Gastrocnemius medialis (tissue), 4 donors: ENCODE measurements at regions not wholly inside any gene's neighbourhood (a gene's known extent, or its start where the extent isn't known, plus 50 kb on each side); places are given as distances from the start of the nearest gene placed in this dataset.

Source experiments
- ATAC-seq, 2 donors: fragments of 150-250 bp; one replicate each; pipeline ENCODE4 v1.9.1; 2016
- DNase-seq, 2 donors: peaks; one replicate each; pipeline ENCODE4 v3.0.0-alpha.2; 2019
- H3K27ac ChIP-seq, 4 donors: fragments of 200-600 bp; sonication (generic); 1 replicate in 1 of 4; 2 replicates in 3 of 4; pipeline ENCODE4 v1.5.1; 2016 to 2018; ENCODE audit warnings: mild to moderate bottlenecking in 2 of 4, moderate library complexity in 1 of 4
- H3K27me3 ChIP-seq, 3 donors: fragments of 200-600 bp; sonication (generic) in 2 of 3; 1 replicate in 1 of 3; 2 replicates in 2 of 3; pipeline versions ENCODE4 v1.5.1 to v1.6.0; 2016 to 2019; ENCODE audit warnings: mild to moderate bottlenecking in 1 of 3, moderate library complexity in 1 of 3
- H3K36me3 ChIP-seq, 2 donors: fragments of 200-600 bp; sonication (generic) in 1 of 2; one replicate each; pipeline ENCODE4 v1.5.1; 2017 to 2018
- H3K4me1 ChIP-seq, 2 donors: fragments of 200-600 bp; sonication (generic) in 1 of 2; one replicate each; pipeline ENCODE4 v1.5.1; 2016 to 2017; ENCODE audit warnings: mild to moderate bottlenecking in 2 of 2
- H3K4me3 ChIP-seq, 4 donors: fragments of 200-600 bp; sonication (generic) in 3 of 4; 1 replicate in 1 of 4; 2 replicates in 3 of 4; pipeline ENCODE4 v1.5.1; 2016 to 2019; ENCODE audit warnings: mild to moderate bottlenecking in 2 of 4
- H3K9me3 ChIP-seq, 3 donors: fragments of 200-600 bp; sonication (generic) in 2 of 3; 1 replicate in 1 of 3; 2 replicates in 2 of 3; pipeline ENCODE4 v1.5.1; 2016 to 2019
- POLR2A ChIP-seq, 2 donors: fragments of 450-650 bp; IDR thresholded peaks; one replicate each; pipeline ENCODE4 v1.6.1; 2017; ENCODE audit warnings: antibody characterized with exemption in 2 of 2, mild to moderate bottlenecking in 2 of 2, moderate library complexity in 2 of 2
- in situ Hi-C, 4 donors: fragments of 200-750 bp; cut with MboI; loops; one replicate each; pipeline versions ENCODE4 v1.15.0 to v1.8.0; 2017; ENCODE audit warnings: low sequenced_read_pairs in 4 of 4
- intact Hi-C: fragments of 100-400 bp; cut with DNase I; formaldehyde crosslinking; loops from one replicate; pipeline ENCODE4 v1.15.1; 2023; ENCODE audit warnings: low total_unique reads
- TF ChIP-seq, protein P1 (sequence below), 5 experiments: fragments of 450-650 bp in 3 of 5; fragments of 200-600 bp in 2 of 5; sonication (generic) in 2 of 5; IDR thresholded peaks in 4 of 5; conservative IDR thresholded peaks in 1 of 5; 1 replicate in 4 of 5; 2 replicates in 1 of 5; pipeline ENCODE4 v1.5.1; 2016 to 2019; ENCODE audit warnings: antibody characterized with exemption in 5 of 5, mild to moderate bottlenecking in 3 of 5, moderate library complexity in 3 of 5

DNA sequence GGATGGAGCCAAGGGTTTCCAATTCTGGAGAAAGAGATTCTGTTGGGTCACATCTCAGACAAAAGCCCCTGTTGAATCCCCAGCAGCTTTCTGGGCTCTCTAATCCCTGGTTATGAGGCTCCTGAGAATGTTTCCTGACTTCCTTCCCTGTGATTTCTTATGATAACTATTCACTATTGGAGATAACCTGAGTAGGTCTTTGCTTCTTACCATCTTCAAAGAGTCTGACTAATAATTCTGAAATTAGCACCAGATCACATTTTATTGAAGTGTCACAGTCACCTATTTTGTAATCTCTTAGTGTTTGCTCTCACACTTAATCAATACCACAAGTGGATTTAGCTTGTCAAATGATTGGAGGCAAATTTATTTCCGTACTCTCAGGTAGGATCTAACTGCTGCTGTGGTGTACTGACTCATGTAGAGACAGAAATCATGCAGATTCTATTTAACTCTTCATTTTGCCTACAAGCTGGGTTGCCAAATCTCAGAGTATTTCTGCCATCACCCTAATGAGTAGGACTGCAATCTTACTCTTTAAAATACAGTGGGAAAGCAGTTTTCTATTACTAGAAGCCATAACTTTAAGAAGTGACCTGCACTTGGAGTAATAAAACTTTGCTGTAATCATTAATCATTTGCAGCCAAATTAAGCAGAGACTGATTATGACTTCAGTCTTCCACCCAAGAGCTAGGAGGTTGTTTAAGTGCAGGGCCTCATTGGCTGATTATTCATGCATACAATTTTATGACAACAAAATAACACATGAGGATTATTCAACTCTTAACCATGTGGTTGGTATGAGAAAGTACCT lies 422.1 kb downstream of the EPM2A start:
- Histone ChIP-seq H3K27me3 (no peaks in the 10 kb centered on the region), H3K4me3 (no peak overlapping the region), H3K27ac (no peak overlapping the region), H3K4me1 (no peaks in the 10 kb centered on the region), H3K36me3 (no peaks in the 10 kb centered on the region), H3K9me3 (no peaks in the 10 kb centered on the region)
- ATAC-seq (no peak), DNase-seq (no peak)
- TF ChIP-seq POLR2A (IDR thresholded peaks at IDR 0.05), result no peak
- TF ChIP-seq, protein P1, sequence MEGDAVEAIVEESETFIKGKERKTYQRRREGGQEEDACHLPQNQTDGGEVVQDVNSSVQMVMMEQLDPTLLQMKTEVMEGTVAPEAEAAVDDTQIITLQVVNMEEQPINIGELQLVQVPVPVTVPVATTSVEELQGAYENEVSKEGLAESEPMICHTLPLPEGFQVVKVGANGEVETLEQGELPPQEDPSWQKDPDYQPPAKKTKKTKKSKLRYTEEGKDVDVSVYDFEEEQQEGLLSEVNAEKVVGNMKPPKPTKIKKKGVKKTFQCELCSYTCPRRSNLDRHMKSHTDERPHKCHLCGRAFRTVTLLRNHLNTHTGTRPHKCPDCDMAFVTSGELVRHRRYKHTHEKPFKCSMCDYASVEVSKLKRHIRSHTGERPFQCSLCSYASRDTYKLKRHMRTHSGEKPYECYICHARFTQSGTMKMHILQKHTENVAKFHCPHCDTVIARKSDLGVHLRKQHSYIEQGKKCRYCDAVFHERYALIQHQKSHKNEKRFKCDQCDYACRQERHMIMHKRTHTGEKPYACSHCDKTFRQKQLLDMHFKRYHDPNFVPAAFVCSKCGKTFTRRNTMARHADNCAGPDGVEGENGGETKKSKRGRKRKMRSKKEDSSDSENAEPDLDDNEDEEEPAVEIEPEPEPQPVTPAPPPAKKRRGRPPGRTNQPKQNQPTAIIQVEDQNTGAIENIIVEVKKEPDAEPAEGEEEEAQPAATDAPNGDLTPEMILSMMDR (IDR thresholded peaks at IDR 0.05 in 4 of 5, conservative IDR thresholded peaks at IDR 0.05 in 1 of 5), result no peak
- in situ Hi-C loops, result no loop called here
- intact Hi-C loops, result no loop called here

DNA sequence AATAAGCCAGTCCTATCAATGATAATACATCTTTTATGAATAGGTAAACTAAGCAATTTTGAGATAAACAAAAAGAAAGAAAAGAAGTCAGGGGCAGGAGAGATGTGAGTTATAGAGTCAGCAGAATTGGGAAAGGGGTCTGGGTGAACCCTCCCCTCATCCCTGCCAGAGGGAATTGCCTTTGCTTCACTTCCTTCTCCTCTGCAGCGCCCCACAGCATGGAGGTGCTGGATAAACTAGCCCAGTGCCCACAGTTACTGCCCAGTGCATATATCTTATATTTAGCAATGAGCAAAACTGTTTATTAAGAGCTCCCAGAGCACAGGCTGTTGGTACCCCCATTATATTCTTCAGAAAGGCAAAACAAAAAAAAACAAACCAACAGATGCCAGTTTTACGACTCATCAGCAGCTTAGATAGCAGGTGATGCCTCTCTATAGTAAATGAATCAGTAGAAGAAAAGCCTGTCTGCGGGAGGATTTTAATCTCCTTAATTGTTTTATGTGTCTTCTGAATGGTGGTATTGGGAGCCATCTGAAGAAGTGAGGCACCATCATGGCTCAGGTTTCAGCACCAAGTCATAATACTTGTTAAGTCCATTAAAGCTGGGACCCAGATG lies 419.2 kb downstream of the EPM2A start:
- no peak for ATAC-seq
- H3K27me3 ChIP-seq, result no peaks in the 10 kb centered on the region
- H3K27ac ChIP-seq, result no peak overlapping the region
- in situ Hi-C loops (no loop called here), intact Hi-C loops (no loop called here)
- no peaks in the 10 kb centered on the region for H3K4me1 ChIP-seq
- H3K9me3 ChIP-seq, result no peaks in the 10 kb centered on the region
- no peak overlapping the region for H3K4me3 ChIP-seq
- H3K36me3 ChIP-seq, result no peaks in the 10 kb centered on the region
- TF ChIP-seq, protein P1 (IDR thresholded peaks at IDR 0.05 in 4 of 5, conservative IDR thresholded peaks at IDR 0.05 in 1 of 5), result no peak
- TF ChIP-seq POLR2A (IDR thresholded peaks at IDR 0.05), result no peak
- DNase-seq, result no peak

DNA sequence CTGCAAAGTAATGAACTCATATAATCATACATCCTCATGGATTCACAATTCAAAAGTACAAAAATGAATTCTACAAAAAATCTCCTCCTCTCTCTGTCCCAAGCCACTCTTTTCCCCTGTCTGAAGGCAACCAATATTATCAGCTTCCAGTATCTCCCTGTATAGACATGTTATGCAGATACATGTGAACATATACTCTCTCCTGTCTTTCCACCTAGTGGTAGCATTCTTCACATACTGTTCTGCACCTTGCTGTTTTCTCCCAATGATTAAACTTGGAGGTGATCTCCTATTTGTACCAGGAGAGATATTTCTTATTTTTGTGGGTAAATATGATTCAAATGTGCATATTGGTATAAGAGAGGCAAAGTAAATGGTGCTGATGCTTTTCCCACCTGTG lies 416.4 kb downstream of the EPM2A start:
- no peaks in the 10 kb centered on the region for H3K27me3 ChIP-seq
- no peaks in the 10 kb centered on the region for H3K36me3 ChIP-seq
- no peak overlapping the region for H3K27ac ChIP-seq
- H3K9me3 ChIP-seq, result no peaks in the 10 kb centered on the region
- H3K4me1 ChIP-seq, result peaks cover 3 to 8% of the 10 kb centered on the region in 2 donors
- in situ Hi-C loops (no loop called here), intact Hi-C loops (no loop called here)
- no peak for DNase-seq
- no peak for ATAC-seq
- no peak overlapping the region for H3K4me3 ChIP-seq
- no peak for TF ChIP-seq POLR2A (IDR thresholded peaks at IDR 0.05)
- TF ChIP-seq, protein P1 (IDR thresholded peaks at IDR 0.05 in 4 of 5, conservative IDR thresholded peaks at IDR 0.05 in 1 of 5), result no peak

DNA sequence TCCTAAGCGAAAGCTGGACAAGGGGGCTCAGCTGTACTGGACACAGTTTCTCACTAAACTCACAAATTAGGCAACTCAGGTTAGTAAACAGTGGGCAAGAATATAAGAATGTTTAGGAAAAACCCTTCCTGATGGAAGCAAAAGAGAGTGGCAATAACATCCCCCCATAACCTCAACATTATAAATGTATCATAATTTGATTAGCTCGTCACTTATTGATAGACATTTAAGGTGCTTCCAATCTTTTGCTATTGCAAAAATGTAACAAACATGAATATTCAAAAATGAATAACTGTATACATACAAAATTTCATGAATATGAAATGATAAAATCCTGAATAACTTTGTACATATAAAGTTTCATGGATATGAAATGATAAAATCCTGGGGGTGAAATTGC lies 415.7 kb downstream of the EPM2A start:
- TF ChIP-seq POLR2A (IDR thresholded peaks at IDR 0.05), result no peak
- TF ChIP-seq, protein P1 (IDR thresholded peaks at IDR 0.05 in 4 of 5, conservative IDR thresholded peaks at IDR 0.05 in 1 of 5), result no peak
- intact Hi-C loops (no loop called here), in situ Hi-C loops (no loop called here)
- no peak overlapping the region for H3K27ac ChIP-seq
- DNase-seq (no peak), ATAC-seq (no peak)
- H3K4me1 ChIP-seq, result peaks cover 9 to 15% of the 10 kb centered on the region in 2 donors
- no peak overlapping the region for H3K4me3 ChIP-seq
- no peaks in the 10 kb centered on the region for H3K36me3 ChIP-seq
- no peaks in the 10 kb centered on the region for H3K27me3 ChIP-seq
- H3K9me3 ChIP-seq, result no peaks in the 10 kb centered on the region
